Muscle of back (tissue), 3 donors: ENCODE measurements at regions not wholly inside any gene's neighbourhood (a gene's known extent, or its start where the extent isn't known, plus 50 kb on each side); places are given as distances from the start of the nearest gene placed in this dataset.
A peak's percentile ranks its signal among the peaks of the same experiment; 100 is the strongest.

Experiments used
- DNase-seq, 3 donors: peaks; one replicate each; pipeline versions ENCODE4 v3.0.0 to v3.0.0-alpha.2; 2013

DNA sequence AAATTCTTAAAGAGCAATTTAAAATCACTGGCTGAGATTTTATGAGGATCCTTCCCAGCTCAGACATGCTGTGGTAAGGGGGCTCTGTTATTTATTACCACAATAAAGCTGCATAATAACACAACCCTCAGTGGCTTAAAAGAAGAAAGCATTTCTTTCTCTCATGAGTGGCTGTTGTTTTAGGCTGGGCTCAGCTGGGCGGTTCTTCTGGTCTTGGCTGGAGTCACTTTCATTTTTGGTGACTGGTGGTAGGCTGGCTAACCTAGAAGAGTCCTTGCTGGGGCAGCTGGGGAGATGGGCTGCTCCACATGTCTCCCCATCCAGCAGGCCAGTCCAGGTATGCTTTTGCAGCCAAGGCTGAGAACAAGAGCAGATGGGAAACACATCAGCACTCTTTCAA, 113.0 kb upstream of the MSX1 start:
- DNase-seq: no peak

GRCh38 chr4:4740071-4740470, 119.4 kb upstream of the MSX1 start:
- no peak for DNase-seq

DNA sequence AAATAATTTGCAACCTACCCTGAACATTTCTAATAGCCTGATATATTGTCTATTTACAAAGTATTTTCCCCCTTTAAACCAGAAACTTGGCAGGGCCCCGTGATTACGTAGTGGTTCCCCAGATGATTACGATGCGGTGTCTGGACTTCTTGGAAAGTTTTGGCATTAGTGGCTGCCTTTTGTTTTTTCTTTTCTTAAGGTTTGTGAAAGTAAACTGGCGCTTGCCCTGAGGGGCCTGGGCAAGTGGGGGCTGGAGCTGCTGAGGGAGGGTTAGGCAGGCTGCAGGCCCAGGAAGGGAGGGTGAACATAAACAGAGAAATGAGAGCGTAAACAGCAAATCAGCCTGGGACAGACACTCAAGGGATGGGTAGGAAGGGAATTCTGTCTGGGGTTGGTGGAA, 123.6 kb upstream of the MSX1 start:
- DNase-seq: peak in 2 of 3 donors; percentile 73 to 86

- peak in 1 of 3 donors; percentile 42 for DNase-seq
These were observed 124.2 kb upstream of the MSX1 start for GRCh38 chr4:4735136-4735750.

DNA sequence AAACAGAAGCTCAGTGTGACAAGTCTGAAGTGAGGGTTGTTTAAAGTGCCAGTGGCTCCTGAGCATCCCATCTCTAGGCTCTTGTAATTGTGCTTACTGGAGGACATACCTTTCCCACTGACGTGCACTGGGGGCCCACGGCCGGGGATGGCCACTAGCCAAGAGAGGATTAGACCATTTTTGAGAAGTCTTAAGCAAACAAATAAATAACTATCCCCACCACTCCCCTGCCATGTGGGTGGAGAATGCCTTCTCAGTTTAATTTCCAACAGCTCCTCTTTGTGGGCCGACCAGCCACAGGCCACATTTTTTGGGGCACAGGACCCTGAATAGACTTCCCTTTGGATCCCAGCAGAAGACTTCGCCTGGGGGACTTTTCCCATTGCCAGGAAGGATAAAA, 125.0 kb upstream of the MSX1 start:
- DNase-seq: no peak

DNA sequence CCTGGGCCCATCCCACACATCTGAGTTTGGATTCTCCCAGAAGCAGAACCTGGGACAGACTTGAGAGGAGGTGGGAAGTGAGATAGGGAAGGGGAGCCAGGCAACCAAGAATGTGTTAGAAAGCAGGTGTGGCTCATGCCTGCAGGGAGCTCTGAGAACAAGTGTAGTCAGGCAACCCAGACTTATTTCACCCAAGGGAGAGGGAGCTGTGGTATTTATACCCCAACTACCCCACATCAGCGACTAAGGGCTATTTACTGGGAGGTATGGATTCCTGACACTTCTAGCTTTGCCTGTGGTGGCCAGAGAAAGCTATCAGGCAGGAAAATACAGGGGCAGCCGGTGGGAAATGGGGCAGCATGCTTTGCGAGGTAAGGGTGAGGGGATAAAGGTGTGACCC, 125.8 kb upstream of the MSX1 start:
- DNase-seq: no peak

DNA sequence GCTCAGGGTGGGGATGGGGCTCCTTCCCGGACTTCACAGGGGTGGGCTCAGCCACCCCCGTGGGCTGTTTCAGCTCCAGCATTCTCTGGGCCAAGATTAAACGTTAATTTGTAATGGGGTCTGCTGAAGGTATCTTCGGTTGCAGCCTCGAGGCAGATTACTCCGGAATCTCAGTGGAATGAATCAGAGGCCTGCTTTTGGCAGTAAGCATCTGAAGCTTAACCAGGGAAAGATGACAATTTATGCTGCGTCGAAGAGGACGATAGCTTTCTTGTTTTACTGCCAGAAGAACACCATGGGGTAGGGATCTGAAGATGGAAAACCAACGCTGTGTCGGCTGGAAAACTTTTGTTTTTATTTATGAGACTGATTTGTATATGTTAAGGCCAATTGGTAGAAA, 129.2 kb upstream of the MSX1 start:
- peak in 2 of 3 donors; percentile 33 to 74 for DNase-seq

DNA sequence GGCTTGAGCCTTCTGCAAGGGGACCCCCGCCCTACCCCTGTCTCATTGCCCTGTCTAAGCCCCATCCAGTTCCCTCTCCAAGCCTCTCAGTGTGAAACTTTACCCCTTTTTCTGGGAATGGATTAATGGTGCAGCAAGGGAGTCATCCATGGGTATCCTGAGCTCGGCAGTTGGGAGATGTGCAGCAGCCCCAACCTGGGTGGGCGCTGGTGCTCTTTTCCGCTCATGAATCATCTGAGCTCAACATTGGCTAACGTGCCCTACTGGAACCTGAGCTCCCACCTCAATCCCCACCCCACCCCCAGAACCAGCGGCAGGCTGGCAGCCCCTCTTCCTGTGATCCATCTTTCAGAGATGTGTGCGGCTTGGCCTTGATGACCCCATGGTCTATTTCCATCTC, 130.3 kb upstream of the MSX1 start:
- no peak for DNase-seq

DNA sequence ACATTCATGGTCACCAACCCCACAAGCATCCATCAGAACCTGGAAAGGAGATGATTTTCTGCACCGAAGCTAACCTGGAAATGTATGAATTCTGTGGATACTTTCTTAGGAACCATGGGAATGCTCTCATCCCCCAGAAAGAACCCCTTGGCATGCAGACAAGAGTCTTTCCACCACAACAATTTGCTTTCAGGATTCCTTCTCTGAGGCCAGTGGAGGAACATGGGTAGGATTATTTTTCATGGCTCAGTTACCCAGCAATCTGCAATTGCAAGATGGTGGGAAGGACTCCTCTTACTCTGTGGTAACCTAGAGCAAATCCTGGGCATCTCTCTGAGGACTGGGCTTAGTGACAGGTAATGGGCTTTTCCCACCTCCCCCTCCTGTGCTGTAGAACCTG, 131.9 kb upstream of the MSX1 start:
- no peak for DNase-seq

DNA sequence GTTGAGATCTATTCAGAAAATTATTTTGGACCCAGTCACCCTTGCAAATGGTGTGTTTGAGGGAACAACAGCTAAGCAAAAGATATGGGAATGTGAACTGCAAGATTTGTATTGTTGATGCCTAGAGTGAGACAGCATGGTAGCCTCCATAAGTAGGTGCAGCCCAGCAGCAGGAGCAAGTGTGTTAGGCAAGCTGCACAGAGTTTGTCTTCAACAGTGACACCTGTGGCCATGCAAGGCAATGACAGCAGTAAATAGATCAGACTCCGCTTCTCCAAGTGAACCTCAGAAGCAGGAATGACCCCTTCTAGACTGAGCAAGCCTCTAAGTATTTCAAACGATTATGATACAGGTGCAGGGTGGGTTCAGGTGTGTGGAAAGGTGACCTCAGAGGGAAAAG, 133.4 kb upstream of the MSX1 start:
- DNase-seq: no peak

DNA sequence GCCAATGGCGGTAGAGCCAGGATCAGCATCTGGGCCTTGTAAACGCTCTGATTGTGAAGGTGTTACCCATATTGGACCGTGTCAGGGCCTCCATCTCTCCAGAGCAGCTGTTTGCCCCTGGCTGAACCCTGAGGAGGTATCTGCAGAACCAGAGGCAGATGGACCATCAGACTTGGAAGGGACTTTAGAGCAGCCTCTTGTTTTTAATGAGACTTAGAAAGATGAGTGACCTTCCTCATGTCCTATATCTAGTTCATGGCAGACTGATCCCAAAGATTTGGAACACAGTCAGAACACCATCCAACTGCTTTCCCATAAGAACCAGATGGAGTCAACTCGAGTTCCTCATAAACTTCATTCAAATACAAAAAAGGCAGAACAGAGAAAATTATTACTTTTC, 135.1 kb upstream of the MSX1 start:
- DNase-seq: peak; percentile 9 to 80 (median 22)

DNA sequence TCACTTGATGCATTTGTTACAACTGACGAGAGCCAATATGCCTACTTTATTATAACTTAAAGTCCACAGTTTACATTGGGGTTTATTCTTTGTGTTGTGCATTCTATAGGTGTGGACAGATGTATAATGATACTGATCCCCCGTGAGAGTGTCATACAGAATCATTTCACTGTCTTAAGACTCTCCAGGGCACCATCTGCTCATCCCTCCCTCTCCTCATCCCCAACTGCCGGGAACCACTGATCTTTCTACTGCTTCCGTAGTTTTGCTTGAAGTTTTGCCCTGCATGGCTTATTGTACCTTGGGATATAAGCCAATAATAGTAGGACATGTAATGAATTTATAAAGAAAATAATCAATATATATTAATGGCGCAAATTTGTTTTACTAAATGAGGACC, 137.8 kb upstream of the MSX1 start:
- DNase-seq: no peak

GRCh38 chr4:4720646-4721045, 138.8 kb upstream of the MSX1 start:
- DNase-seq: no peak

DNA sequence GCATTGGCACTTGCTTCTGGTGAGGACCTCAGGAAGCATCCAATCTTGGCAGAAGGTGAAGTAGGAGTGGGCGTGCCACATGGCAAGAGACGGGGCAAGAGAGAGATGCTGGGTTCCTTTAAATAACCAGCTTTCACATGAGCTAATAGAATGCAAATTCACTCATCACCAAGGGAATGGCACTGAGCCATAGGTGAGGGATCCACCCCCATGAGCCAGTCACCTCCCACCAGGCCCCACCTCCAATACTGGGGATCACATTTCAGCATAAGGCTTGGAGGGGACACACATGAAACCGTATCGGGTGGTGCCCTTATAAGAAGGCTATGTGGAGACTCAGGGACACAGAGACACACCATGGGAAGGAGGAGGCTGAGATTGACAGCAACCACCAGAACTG, 140.0 kb upstream of the MSX1 start:
- no peak for DNase-seq

GRCh38 chr4:4717692-4718091, 141.8 kb upstream of the MSX1 start:
- no peak for DNase-seq

DNA sequence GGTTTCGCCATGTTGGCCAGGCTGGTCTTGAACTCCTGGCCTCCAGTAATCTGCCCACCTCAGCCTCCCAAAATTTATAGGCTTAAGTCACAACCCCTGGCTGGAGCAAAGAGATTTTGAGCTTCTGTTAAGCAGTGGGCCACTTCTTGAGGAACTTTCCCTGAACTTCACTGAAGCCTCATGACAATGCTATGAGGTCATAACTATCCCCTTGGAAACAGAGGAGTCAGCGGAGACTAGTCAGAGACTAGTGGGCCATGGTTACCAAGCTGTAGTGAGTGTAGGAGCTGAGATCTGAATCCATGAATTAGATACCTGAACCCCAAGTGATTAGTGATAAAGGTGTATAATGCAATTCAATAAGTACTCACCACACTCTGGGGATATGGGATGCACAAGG, 145.1 kb upstream of the MSX1 start:
- DNase-seq: no peak

- no peak for DNase-seq
These were observed 146.5 kb upstream of the MSX1 start for GRCh38 chr4:4712800-4713528.

DNA sequence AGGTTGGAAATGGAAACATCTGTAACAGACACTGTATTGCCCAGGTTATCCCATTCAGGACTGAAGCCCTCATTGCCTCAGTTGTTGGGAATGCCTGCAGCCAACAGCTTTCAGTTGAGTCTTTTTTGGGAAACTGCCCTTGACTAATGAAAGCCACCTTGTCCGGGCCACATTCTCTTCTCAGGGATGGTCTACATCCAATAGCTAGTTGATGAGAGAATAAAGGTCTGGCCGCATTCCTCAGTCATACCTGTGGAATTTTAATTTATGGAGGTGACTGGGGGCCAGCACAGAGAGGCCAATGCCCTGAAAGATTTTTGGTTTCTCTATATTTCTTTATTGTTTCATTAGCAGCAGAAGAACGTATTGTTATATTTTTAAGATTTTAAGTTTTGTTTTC, 147.6 kb upstream of the MSX1 start:
- DNase-seq: no peak

DNA sequence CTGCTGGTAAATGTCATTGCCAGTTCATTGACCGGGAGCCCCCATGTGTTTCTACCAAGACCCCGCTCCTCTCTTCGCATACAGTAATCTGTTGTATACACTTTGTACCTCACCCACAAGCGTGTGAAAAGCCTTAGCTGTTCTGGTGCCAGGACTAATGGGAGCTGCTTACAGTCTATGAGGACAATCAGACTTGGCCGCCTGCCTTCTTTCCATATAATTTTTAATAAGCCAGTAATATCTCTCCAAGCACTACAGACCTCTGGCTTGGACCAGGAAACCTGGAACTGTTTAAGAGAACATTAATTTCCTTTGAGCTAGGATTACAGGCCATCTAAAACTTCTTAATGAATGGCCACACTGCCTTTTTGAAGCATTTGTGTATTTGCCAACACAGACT, 149.7 kb upstream of the MSX1 start:
- peak in 2 of 3 donors; percentile 24 to 48 for DNase-seq

GRCh38 chr4:4704267-4704666, 155.2 kb upstream of the MSX1 start:
- no peak for DNase-seq

DNA sequence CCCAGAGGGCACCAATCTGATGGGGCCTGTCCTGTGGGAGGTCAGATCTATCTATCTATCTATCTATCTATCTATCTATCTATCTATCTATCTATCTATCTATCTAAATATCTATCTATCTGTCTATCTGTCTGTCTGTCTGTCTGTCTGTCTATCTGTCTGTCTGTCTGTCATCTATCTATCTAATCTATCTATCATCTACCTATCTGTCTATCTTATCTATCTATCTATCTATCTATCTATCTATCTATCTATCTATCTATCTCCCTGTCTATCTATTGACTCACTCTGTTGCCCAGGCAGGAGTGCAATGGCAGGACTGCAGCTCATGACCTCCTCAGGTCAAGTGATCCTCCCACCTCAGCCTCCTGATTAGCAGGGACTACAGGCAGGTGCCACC, 155.7 kb upstream of the STX18 start:
- DNase-seq: no peak

DNA sequence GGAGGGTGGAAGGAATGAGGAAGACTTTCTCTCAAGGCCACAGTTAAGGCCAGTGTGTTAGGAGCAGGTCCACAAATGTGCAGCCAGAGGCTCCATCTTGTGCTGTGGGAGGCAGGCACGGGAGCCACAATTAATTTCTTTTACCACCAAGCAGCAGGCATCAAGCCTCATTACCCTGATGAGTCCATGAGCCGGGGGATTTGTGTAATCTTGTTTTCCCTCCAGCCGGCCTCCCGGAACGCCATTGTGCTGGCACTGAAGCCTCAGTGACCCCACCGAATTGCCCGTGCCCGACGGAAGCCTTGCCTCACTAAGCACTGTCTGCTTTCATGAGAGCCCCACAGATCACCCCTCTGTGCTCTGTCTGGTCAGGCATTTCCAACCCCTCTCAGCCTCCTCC, 154.7 kb upstream of the STX18 start:
- no peak for DNase-seq

GRCh38 chr4:4695497-4695896, 153.6 kb upstream of the STX18 start:
- DNase-seq: no peak

DNA sequence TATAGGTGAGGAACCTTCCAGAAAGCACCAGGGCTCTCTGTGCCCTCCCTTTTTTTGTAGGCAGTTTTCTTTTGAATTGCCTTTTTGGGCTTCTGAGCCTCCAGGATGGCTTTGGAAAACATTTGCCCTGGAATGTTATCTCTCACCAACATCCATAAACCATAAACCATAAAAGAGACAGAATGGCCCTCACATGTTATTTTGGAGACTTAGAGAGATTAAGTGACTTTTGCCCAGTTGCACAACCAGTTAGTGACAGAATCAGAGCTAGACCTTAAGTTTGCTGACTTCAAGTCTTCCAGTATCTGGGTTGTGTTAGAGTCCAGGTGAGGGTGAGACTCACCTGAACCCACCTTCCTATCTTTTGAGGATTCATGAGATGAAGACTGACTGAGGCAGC, 153.0 kb upstream of the STX18 start:
- DNase-seq: no peak
